Adipose tissue (tissue), 3 donors: ENCODE measurements at regions not wholly inside any gene's neighbourhood (a gene's known extent, or its start where the extent isn't known, plus 50 kb on each side); places are given as distances from the start of the nearest gene placed in this dataset.

Experiments used
- H3K27ac ChIP-seq: one replicate; pipeline ENCODE4 v1.5.1; 2013; ENCODE audit warnings: low read depth, low read length
- WGBS, 3 donors: extraction: QIAGEN DNeasy Blood & Tissue Kit; methylation state at CpG; one replicate each; pipeline ENCODE4 v1.1.7; 2013; 5-methylcytosine and 5-hydroxymethylcytosine counted together
- donor health status: healthy with polysubstance abuse.
- donor health status: Bipolar disorder and iron deficiency.
- donor health status: healthy.

DNA sequence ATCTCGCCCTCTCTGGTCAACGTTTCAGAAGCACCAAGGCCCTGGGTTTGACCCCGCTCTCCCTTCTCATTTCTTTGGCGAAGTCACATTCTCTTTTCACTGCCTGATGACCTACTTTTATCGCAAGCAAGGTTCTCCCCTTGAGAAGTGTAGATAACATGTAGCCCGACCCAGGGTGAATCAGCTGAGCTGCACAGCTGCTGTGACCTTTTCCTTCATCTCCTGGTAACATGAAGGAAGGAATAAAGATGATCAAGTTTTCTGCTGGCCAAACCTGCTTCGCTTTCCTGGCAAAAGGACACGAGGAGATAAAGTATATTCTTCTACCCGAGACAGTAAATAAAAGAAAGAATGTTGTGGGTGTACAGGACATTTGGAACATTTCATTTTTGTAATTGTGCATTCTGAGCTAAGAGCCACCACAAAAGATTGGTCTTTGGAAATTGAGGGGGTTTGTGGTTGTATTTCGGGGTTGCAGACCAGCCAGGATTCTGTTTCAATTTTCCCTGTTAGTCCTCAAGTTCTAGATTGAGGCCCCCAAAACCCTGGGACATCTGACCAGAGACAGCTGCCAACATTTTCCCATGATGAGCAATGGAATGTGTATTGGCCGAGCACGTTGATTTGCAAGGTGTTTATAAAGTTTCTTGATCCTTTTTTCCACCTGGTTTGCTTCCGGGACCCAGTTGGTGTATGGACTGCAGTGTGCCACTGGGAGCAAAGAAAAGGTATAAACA is 155.1 kb upstream of the ZNF462 start:
- 58 to 63% (median 60%) methylated on average over 13 of the region's 13 CpGs for WGBS, 3 donors
- no peak overlapping the region for H3K27ac ChIP-seq

DNA sequence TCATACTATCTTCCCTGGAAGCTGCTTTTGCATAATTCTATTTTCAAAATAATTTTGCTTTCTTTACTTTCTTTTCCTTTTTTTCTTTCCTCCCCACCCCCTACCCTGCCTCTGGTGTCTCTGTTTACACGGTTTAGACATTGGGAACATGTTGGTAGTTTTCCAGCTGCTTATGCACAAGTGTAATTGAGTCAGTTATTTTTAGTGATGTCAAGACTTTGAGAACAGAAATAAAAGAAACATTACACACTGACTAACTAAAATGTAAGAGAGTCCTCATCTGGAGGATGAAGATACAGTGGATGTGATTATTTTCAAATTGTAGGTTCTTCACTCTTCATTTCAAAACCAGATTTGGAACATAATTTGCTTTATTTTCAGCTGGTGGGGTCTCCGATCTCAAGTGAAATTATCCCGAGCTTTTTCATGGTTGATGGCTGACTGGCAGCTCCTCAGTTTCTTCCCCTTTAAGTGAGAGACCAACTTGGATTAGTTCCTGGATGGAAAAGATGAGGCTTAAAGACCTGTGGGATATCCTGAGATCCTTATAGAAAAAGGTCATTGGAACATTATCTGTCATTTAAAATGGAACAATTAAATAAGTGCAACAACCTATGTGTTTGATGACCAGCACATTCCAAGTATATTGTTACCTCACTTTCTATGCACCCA is 154.4 kb upstream of the ZNF462 start:
- H3K27ac ChIP-seq: no peak overlapping the region
- 55 to 69% (median 65%) methylated on average over 3 of the region's 3 CpGs for WGBS, 3 donors

GRCh38 chr9:106712279-106712678 is 150.7 kb upstream of the ZNF462 start:
- no peak overlapping the region for H3K27ac ChIP-seq
- 92 to 96% (median 95%) methylated on average over 4 of the region's 4 CpGs for WGBS, 3 donors

- no peak overlapping the region for H3K27ac ChIP-seq
- 89 to 93% (median 92%) methylated on average over 3 of the region's 3 CpGs for whole genome bisulfite sequencing, 3 donors
Measured at GRCh38 chr9:106713206-106713605, 149.8 kb upstream of the ZNF462 start.

DNA sequence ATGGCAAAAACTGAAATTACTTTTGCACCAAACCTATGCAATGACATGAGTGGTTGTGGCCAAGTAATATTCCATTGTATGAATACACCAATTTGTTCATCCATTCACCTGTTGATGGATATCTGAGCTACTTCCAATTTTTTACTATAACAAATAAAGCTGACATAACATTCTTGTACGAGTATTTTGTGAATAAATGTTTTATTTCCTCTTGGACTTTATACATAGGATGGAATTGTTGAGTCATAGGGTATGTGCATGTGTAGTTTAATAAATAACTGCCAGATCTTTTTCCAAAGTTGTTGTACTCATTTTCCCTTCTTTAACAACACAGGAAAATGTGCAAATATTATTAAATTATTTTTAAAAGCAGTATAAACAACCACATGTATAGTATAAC is 146.1 kb upstream of the ZNF462 start:
- WGBS, 3 donors: 16 to 48% (median 28%) methylated on average over 1 of the region's 1 CpG
- H3K27ac ChIP-seq: no peak overlapping the region

- 20 to 57% (median 54%) methylated on average over 2 of the region's 2 CpGs for WGBS, 3 donors
- no peak overlapping the region for H3K27ac ChIP-seq
Measured at GRCh38 chr9:106717686-106718085, 145.3 kb upstream of the ZNF462 start.

GRCh38 chr9:106718936-106719335 is 144.0 kb upstream of the ZNF462 start:
- no peak overlapping the region for H3K27ac ChIP-seq

DNA sequence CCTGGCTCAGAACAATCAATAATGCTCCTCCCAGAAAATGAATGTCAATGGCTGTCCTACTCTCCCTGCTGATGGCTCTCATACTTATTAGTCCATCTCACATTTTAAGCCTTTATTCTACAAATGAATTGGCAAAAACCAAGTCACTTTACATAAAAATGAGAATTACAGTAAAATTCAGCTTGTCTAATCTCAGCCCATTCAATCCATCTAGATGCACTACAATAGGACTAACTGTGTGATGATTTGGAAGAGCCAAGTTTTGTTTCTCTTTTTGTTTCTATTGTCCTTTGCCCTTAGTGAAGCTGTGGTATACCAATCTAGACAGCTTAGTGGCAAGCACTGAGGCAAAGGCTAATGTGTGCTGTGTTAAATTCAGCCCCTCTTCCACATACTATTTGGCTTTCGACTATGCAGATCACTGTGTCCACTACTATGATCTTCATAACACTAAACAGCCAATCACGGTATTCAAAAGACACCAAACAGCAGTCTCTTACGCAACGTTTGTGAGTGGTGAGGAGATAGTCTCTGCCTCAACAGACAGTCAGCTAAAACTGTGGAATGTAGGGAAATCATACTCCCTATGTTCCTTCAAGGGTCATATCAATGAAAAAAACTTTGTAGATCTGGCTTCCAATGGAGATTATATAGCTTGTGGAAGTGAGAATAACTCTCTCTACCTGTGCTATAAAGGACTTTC is 140.8 kb upstream of the ZNF462 start:
- no peak overlapping the region for H3K27ac ChIP-seq
- 84 to 92% (median 85%) methylated on average over 4 of the region's 4 CpGs for WGBS, 3 donors

- H3K27ac ChIP-seq: no peak overlapping the region
Measured at GRCh38 chr9:106723926-106724325, 139.0 kb upstream of the ZNF462 start.

DNA sequence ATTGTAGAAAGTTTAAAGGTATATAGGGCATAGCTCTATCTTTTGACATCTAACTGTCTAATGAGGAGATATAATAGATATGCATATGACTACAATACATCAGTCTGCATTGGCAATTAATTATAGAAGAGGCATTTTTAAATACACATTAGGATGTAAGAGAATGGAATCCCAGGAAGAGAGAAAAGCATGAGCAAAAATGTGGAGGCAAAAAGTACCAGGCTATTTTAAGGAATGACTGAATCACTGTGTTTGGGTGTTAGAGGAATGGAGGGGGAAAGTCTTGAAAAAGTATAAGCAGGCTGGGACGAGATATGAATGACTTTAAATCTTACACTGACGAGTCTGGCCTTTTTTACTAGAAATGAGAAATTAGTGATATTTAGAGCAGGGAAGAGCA is 138.4 kb upstream of the ZNF462 start:
- 94 to 96% (median 95%) methylated on average over 2 of the region's 2 CpGs for WGBS, 3 donors
- no peak overlapping the region for H3K27ac ChIP-seq

DNA sequence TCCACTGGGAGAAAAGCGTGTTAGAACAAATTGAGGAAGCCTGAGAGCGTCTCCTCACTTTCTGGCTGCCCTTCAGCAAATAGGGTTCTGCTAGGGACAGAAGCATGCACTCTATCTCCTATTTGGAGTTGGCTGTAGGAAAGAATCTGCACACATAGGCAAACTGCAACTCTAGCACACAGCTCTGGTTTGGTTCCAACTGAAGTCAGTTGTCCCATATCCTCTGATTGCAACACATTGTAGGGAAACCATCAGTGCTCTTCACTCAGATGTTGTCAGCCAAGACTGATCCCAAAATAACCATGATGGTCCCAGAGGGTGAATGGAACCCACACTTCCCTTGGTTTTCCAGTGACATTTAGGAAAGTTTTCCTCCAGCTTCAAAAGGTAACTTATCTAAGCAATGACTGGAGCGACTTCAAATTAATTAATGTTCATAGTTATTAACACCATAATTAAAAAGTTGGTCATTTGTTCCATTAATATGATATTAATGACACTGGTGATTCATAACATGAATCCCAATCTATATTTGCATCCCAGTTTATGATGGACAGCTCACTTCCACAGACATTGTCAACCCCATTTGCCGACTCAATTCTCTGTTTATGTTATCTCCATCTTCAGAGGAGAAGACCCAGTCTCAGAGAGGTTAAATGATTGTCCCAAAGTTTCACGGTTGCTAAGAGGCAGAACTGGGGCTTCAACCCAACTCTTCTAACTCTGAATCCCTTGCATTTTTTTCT is 136.7 kb upstream of the ZNF462 start:
- WGBS, 3 donors: 72 to 86% (median 86%) methylated on average over 5 of the region's 5 CpGs
- no peak overlapping the region for H3K27ac ChIP-seq

DNA sequence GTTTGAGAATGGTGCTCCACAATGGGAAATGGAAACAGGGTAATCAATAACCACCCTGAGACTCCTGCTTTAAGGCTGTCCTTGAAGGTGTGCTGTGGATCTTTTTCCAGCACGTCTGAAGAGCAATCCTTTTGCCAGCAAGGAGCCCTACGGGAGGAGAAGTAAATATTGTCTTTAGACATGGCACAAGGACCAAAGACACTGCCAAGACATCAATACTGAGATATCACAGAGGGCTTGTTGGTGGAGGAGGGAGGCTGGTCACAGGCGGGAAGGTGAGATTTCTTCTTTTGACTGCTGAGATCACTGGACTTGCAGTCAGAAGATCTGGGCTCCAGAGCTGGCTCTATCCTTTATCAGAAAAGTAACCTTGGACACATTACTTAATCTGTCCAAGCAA is 135.0 kb upstream of the ZNF462 start:
- WGBS, 3 donors: 36 to 77% (median 73%) methylated on average over 3 of the region's 3 CpGs
- H3K27ac ChIP-seq: no peak overlapping the region

DNA sequence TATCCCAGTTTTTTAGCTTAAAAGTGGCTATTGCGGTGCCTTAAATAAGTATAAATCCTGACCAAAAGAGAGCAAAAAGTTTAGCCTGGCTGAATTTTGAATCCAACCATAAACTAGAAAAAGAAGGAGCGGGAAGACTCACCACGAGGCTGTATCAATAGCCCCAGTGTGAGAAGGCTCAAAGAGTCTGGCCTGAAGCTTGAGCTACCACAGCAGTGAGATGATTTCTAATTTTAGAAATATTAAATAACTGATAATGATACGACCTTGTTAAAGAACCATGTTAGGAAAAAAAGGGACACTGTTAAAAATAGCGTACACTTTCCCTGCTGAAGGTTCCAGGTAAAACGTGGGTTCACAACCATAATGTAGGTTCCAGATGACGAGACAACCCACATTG is 134.1 kb upstream of the ZNF462 start:
- H3K27ac ChIP-seq: no peak overlapping the region
- WGBS, 3 donors: 60 to 91% (median 87%) methylated on average over 7 of the region's 7 CpGs

GRCh38 chr9:106731910-106732309 is 131.1 kb upstream of the ZNF462 start:
- H3K27ac ChIP-seq: no peak overlapping the region
- 46 to 59% (median 58%) methylated on average over 1 of the region's 1 CpG for WGBS, 3 donors

GRCh38 chr9:106733828-106734380 is 129.1 kb upstream of the ZNF462 start:
- H3K27ac ChIP-seq: no peak overlapping the region
- WGBS, 3 donors: 49 to 96% (median 96%) methylated on average over 3 of the region's 3 CpGs

DNA sequence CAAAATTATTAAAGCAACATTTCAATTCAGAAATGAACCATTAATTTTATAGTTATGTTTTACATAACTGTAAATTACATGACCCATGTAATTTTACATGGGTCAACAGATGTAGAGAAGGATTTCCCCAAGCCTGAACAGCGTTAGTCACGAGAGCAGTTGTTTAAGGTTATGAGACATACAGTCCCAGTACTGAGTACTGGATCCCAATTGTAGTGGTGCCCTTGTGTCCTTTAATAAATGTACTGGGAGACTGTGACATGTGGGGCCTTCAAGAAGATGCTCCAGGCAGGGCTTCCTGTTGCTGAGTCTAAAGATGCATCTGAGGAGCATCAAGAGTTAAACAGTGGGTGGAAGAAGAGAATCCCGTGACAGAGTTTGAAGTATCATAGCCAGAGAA is 125.5 kb upstream of the ZNF462 start:
- 81 to 85% (median 81%) methylated on average over 3 of the region's 3 CpGs for WGBS, 3 donors

DNA sequence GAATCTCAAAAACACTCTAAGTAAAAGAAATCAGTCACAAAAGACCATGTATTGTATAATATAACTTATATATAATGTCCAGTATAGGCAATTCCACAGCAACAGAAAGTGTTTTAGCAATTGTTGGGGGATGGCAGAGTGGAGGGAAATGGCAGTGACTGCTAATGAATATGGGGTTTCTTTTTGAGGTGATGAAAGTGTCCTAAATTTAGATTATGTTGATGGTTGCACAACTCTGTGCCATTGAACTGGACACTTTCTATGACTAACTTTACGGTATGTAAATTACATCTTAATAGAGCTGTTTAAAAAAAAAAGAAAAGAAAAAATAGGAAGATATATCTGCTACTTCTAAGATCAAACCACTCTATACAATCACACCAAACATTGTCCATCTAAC is 124.9 kb upstream of the ZNF462 start:
- H3K27ac ChIP-seq: no peak overlapping the region
- 91 to 96% (median 95%) methylated on average over 1 of the region's 1 CpG for WGBS, 3 donors

More for the DNA sequence above, 125.5 kb upstream of the ZNF462 start:
- H3K27ac ChIP-seq: no peak overlapping the region

- H3K27ac ChIP-seq: no peak overlapping the region
- WGBS, 3 donors: 67 to 88% (median 68%) methylated on average over 1 of the region's 1 CpG
Measured at GRCh38 chr9:106745457-106745856, 117.5 kb upstream of the ZNF462 start.

GRCh38 chr9:106745876-106746275 is 117.1 kb upstream of the ZNF462 start:
- no peak overlapping the region for H3K27ac ChIP-seq
